Heart left ventricle (tissue), 16 donors: ENCODE measurements at regions not wholly inside any gene's neighbourhood (a gene's known extent, or its start where the extent isn't known, plus 50 kb on each side); places are given as distances from the start of the nearest gene placed in this dataset.

ENCODE experiments used
- ATAC-seq, 4 donors: fragments of 200-7000 bp; cut with Tn5 transposase; one replicate each; pipeline ENCODE4 v1.9.1; 2020 to 2022; ENCODE audit warnings: moderate library complexity in 4 of 4, mild to moderate bottlenecking in 3 of 4, moderate number of reproducible peaks in 1 of 4
- DNase-seq, 5 donors: peaks; one replicate each; pipeline ENCODE4 v3.0.0-alpha.2; 2020
- H3K27ac ChIP-seq, 12 donors: fragments of 200-600 bp; sonication (generic) in 4 of 12; one replicate each; pipeline versions ENCODE4 v1.5.0 to v1.8.0; 2016 to 2022; ENCODE audit warnings: mild to moderate bottlenecking in 2 of 12
- H3K27me3 ChIP-seq, 9 donors: fragments of 200-600 bp; sonication (generic) in 2 of 9; one replicate each; pipeline versions ENCODE4 v1.5.1 to v1.8.0; 2016 to 2022; ENCODE audit warnings: mild to moderate bottlenecking in 3 of 9
- H3K36me3 ChIP-seq, 9 donors: fragments of 200-600 bp; sonication (generic) in 2 of 9; one replicate each; pipeline versions ENCODE4 v1.5.0 to v1.8.0; 2018 to 2022; ENCODE audit warnings: mild to moderate bottlenecking in 2 of 9
- H3K4me1 ChIP-seq, 12 donors: fragments of 200-600 bp; sonication (generic) in 4 of 12; one replicate each; pipeline versions ENCODE4 v1.5.0 to v1.8.0; 2016 to 2022; ENCODE audit warnings: mild to moderate bottlenecking in 3 of 12
- H3K4me3 ChIP-seq, 12 donors: fragments of 200-600 bp; sonication (generic) in 4 of 12; one replicate each; pipeline versions ENCODE4 v1.5.0 to v1.8.0; 2017 to 2022; ENCODE audit warnings: mild to moderate bottlenecking in 9 of 12, moderate library complexity in 4 of 12
- H3K9me3 ChIP-seq, 12 donors: fragments of 200-600 bp; sonication (generic) in 4 of 12; one replicate each; pipeline versions ENCODE4 v1.5.0 to v1.8.0; 2016 to 2022; ENCODE audit warnings: mild to moderate bottlenecking in 1 of 12
- CTCF ChIP-seq, 12 donors: fragments of 200-600 bp; sonication (generic) in 4 of 12; IDR thresholded peaks; one replicate each; pipeline versions ENCODE4 v1.5.0 to v1.8.0; 2018 to 2022; ENCODE audit warnings: antibody characterized with exemption in 12 of 12, mild to moderate bottlenecking in 5 of 12
- POLR2A ChIP-seq, 2 donors: fragments of 450-650 bp; IDR thresholded peaks; one replicate each; pipeline ENCODE4 v1.6.1; 2017; ENCODE audit warnings: antibody characterized with exemption in 2 of 2, mild to moderate bottlenecking in 2 of 2, moderate library complexity in 2 of 2
- WGBS, 4 donors: extraction: QIAGEN DNeasy Blood & Tissue Kit in 2 of 4; methylation state at CpG; one replicate each; pipeline versions ENCODE4 v1.1.5 to v1.1.7; 2013 to 2018; 5-methylcytosine and 5-hydroxymethylcytosine counted together
- intact Hi-C, 10 donors: fragments of 100-400 bp; cut with DNase I; formaldehyde crosslinking; loops; one replicate each; pipeline versions ENCODE4 v1.11.1 to v1.14.2; 2022
- donor health status: ischemic (EF 13 %, LVEDD 7.1; RV severe dilation, severe dysfunction).
- donor health status: healthy with polysubstance abuse.
- donor health status: DM: no; HTN: yes; CAD: no.
- donor health status: DM: no; HTN: no; CAD: no.
- donor health status: ischemic (EF 25% LVEDD 6.9; RV normal size, moderate dysfunction).
- donor health status: ischemic (EF 25% LVEDD 5.7; RV mildly dilated, moderate dysfunction).
- donor health status: healthy.
- donor health status: DM: yes; HTN: yes; CAD: no.
- donor health status: ischemic (EF 35%, LVEDD 5.7; RV mildly dilated, moderate dysfunction).
- donor health status: nonischemic (EF 11% LVEDD 7.7; RV severe dilation, severe dysfunction).
- donor health status: DM: yes; HTN: yes; CAD: no.
- donor health status: PGD.
- donor health status: ischemic (EF 29% LVEDD 5.4; RV normal size, mild dysfunction).
- donor health status: nonischemic (EF 23%, LVEDD 6.1; RV moderate dilation, normal function).

- peaks cover 0 to 9% (median 0%) of the 10 kb centered on the region in 12 donors for H3K9me3 ChIP-seq
- WGBS, 4 donors, result 54 to 78% (median 60%) methylated on average over 6 to 7 of the region's 7 CpGs
- DNase-seq, result no peak
- peaks cover 0 to 9% (median 0%) of the 10 kb centered on the region in 12 donors for H3K4me1 ChIP-seq
- intact Hi-C loops, result no loop called here
- no peaks in the 10 kb centered on the region for H3K36me3 ChIP-seq
- no peak for TF ChIP-seq POLR2A (IDR thresholded peaks at IDR 0.05)
- no peak for TF ChIP-seq CTCF (IDR thresholded peaks at IDR 0.05)
- H3K4me3 ChIP-seq, result no peak overlapping the region
- no peak for ATAC-seq
- H3K27ac ChIP-seq, result no peak overlapping the region
- peaks cover 0 to 31% (median 0%) of the 10 kb centered on the region in 9 donors for H3K27me3 ChIP-seq
Measured at GRCh38 chr15:69891606-69892005, 206.1 kb downstream of the TLE3 start.

DNA sequence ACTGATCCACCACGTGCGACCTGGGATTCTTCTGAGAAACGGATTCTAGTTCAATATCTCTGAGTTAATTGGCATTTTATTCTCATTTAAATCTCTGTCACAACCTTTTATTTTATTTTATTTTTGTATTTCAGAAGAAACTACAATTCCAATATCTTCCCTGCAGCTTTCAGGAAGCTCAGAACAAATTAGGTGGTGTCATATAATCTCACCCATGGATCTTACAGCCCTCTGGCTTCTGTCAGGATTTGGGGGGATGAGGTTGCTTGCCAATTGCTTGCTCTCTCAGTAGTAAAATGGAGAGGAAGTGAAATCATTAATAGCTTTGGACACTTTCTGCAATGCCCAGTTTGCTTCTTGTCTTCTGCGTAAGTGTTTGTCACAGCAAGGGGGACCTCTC, 205.4 kb downstream of the TLE3 start:
- H3K4me3 ChIP-seq, result no peak overlapping the region
- DNase-seq (no peak), ATAC-seq (no peak)
- H3K9me3 ChIP-seq, result peaks cover 0 to 9% (median 0%) of the 10 kb centered on the region in 12 donors
- no peak overlapping the region for H3K27ac ChIP-seq
- no peaks in the 10 kb centered on the region for H3K36me3 ChIP-seq
- 64 to 75% (median 68%) methylated on average over 4 of the region's 4 CpGs for WGBS, 4 donors
- peaks cover 0 to 28% (median 0%) of the 10 kb centered on the region in 9 donors for H3K27me3 ChIP-seq
- TF ChIP-seq CTCF (IDR thresholded peaks at IDR 0.05) (no peak), POLR2A (IDR thresholded peaks at IDR 0.05) (no peak)
- intact Hi-C loops, result no loop called here
- peaks cover 0 to 9% (median 0%) of the 10 kb centered on the region in 12 donors for H3K4me1 ChIP-seq

DNA sequence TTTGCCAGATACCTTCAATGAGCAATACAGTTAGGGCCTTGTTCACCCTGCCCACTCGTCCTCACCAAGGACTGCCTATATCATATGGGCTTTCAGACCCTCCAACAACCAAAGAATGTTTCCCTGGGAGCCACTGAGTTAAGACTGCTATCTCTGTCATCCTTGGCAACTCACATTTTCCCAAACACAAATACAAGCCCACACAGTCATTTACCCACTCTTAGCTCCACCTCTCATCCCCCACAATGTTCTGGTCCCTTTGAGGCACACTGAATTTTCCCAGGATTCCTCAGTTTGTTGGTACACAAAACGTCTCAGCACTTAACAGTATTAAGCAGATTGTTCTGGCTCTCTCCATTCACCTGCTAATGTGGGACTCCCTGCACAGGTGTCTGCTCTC, 204.6 kb downstream of the TLE3 start:
- no peaks in the 10 kb centered on the region for H3K36me3 ChIP-seq
- H3K4me3 ChIP-seq, result no peak overlapping the region
- H3K27me3 ChIP-seq, result peaks cover 0 to 23% (median 0%) of the 10 kb centered on the region in 9 donors
- 47 to 56% (median 51%) methylated on average over 2 of the region's 2 CpGs for WGBS, 4 donors
- H3K27ac ChIP-seq, result no peak overlapping the region
- intact Hi-C loops, result no loop called here
- peaks cover 0 to 9% (median 0%) of the 10 kb centered on the region in 12 donors for H3K4me1 ChIP-seq
- TF ChIP-seq POLR2A (IDR thresholded peaks at IDR 0.05) (no peak), CTCF (IDR thresholded peaks at IDR 0.05) (no peak)
- peaks cover 0 to 9% (median 0%) of the 10 kb centered on the region in 12 donors for H3K9me3 ChIP-seq
- DNase-seq (no peak), ATAC-seq (no peak)

- no peak overlapping the region for H3K4me3 ChIP-seq
- peaks cover 0 to 9% (median 0%) of the 10 kb centered on the region in 12 donors for H3K9me3 ChIP-seq
- H3K27ac ChIP-seq, result no peak overlapping the region
- 24 to 36% (median 29%) methylated on average over 2 of the region's 2 CpGs for WGBS, 4 donors
- TF ChIP-seq CTCF (IDR thresholded peaks at IDR 0.05) (no peak), POLR2A (IDR thresholded peaks at IDR 0.05) (no peak)
- H3K27me3 ChIP-seq, result peaks cover 0 to 28% (median 0%) of the 10 kb centered on the region in 9 donors
- DNase-seq (peak in 4 of 5 donors; percentile 28 to 35 (median 29)), ATAC-seq (peak; percentile 32 to 82 (median 72))
- intact Hi-C loops, result no loop called here
- no peaks in the 10 kb centered on the region for H3K36me3 ChIP-seq
- H3K4me1 ChIP-seq, result peaks cover 0 to 9% (median 0%) of the 10 kb centered on the region in 12 donors
Measured at GRCh38 chr15:69893863-69894262, 203.9 kb downstream of the TLE3 start.
